GM12892 (cell line): ENCODE measurements at regions not wholly inside any gene's neighbourhood (a gene's known extent, or its start where the extent isn't known, plus 50 kb on each side); places are given as distances from the start of the nearest gene placed in this dataset.

Source experiments
- POLR2A ChIP-seq: IDR thresholded peaks from 2 replicates; pipeline ENCODE4 v1.6.1; 2011; ENCODE audit warnings: low read depth, low read length, control low read depth
- POLR2AphosphoS5 ChIP-seq: IDR thresholded peaks from 2 replicates; pipeline ENCODE4 v1.6.1; 2011; ENCODE audit warnings: low read depth, low read length, control low read depth
- TAF1 ChIP-seq: IDR thresholded peaks from 2 replicates; pipeline ENCODE4 v1.6.1; 2011; ENCODE audit warnings: low read depth, mild to moderate bottlenecking, control low read depth, low read length, borderline replicate concordance

- no peak for TF ChIP-seq POLR2A
- TF ChIP-seq POLR2AphosphoS5, result no peak
- TF ChIP-seq TAF1, result no peak
Observed at GRCh38 chr20:21835042-21835441, 129.6 kb downstream of the PAX1 start.
